Right lobe of liver (tissue), 4 donors: ENCODE measurements at regions not wholly inside any gene's neighbourhood (a gene's known extent, or its start where the extent isn't known, plus 50 kb on each side); places are given as distances from the start of the nearest gene placed in this dataset.

Experiments used
- POLR2A ChIP-seq: fragments of 450-650 bp; IDR thresholded peaks from one replicate; pipeline ENCODE4 v1.6.1; 2017; ENCODE audit warnings: antibody characterized with exemption, mild to moderate bottlenecking
- TF ChIP-seq, protein P1 (sequence below), 4 donors: fragments of 200-600 bp in 3 of 4; fragments of 450-650 bp in 1 of 4; IDR thresholded peaks; one replicate each; pipeline versions ENCODE4 v1.5.1 to v1.8.0; 2016 to 2022; ENCODE audit warnings: antibody characterized with exemption in 4 of 4, mild to moderate bottlenecking in 2 of 4
- donor health status: DM: no; HTN: no; CAD: no.
- donor health status: DM: no; HTN: no; CAD: no.
- donor health status: DM: no; HTN: yes; CAD: no.

DNA sequence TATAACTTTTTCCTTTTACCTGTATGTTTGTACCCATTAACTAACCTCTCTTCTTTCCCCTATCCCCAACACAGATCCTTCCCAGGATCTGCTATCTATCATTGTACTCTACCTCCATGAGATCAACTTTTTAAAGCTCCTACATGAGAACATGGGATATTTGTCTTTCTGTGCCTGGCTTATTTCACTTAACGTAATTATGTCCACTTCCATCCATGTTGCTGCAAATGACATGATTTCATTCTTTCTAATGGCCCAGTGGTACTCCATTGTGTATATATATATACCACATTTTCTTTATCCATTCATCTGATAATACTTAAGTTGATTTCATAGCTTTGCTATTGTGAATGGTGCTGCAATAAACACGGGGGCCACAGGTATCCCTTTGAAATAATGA, 135.9 kb upstream of the THUMPD2 start:
- TF ChIP-seq, protein P1, sequence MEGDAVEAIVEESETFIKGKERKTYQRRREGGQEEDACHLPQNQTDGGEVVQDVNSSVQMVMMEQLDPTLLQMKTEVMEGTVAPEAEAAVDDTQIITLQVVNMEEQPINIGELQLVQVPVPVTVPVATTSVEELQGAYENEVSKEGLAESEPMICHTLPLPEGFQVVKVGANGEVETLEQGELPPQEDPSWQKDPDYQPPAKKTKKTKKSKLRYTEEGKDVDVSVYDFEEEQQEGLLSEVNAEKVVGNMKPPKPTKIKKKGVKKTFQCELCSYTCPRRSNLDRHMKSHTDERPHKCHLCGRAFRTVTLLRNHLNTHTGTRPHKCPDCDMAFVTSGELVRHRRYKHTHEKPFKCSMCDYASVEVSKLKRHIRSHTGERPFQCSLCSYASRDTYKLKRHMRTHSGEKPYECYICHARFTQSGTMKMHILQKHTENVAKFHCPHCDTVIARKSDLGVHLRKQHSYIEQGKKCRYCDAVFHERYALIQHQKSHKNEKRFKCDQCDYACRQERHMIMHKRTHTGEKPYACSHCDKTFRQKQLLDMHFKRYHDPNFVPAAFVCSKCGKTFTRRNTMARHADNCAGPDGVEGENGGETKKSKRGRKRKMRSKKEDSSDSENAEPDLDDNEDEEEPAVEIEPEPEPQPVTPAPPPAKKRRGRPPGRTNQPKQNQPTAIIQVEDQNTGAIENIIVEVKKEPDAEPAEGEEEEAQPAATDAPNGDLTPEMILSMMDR (IDR thresholded peaks at IDR 0.05) = no peak
- no peak for TF ChIP-seq POLR2A
